Activated CD8-positive, alpha-beta memory T cell treated with anti-CD3 and anti-CD28 coated beads for 36 hours (primary cell): ENCODE measurements at regions not wholly inside any gene's neighbourhood (a gene's known extent, or its start where the extent isn't known, plus 50 kb on each side); places are given as distances from the start of the nearest gene placed in this dataset.
"Not testable (repeated sequence)": the region's sequence is repeated elsewhere in the genome, so short reads cannot be mapped to it uniquely, and the experiment has no call there.

Source experiments
- CTCF ChIA-PET: fragments of 350-600 bp; sonication (Branson Sonifier 250); formaldehyde crosslinking; loops from one replicate; lab custom pipeline; 2021; ENCODE audit warnings: antibody characterized with exemption; lab: Charles Lee
- POLR2A ChIA-PET: fragments of 350-600 bp; sonication (Branson Sonifier 250); formaldehyde crosslinking; loops from one replicate; lab custom pipeline; 2021; ENCODE audit warnings: antibody characterized with exemption; lab: Charles Lee

DNA sequence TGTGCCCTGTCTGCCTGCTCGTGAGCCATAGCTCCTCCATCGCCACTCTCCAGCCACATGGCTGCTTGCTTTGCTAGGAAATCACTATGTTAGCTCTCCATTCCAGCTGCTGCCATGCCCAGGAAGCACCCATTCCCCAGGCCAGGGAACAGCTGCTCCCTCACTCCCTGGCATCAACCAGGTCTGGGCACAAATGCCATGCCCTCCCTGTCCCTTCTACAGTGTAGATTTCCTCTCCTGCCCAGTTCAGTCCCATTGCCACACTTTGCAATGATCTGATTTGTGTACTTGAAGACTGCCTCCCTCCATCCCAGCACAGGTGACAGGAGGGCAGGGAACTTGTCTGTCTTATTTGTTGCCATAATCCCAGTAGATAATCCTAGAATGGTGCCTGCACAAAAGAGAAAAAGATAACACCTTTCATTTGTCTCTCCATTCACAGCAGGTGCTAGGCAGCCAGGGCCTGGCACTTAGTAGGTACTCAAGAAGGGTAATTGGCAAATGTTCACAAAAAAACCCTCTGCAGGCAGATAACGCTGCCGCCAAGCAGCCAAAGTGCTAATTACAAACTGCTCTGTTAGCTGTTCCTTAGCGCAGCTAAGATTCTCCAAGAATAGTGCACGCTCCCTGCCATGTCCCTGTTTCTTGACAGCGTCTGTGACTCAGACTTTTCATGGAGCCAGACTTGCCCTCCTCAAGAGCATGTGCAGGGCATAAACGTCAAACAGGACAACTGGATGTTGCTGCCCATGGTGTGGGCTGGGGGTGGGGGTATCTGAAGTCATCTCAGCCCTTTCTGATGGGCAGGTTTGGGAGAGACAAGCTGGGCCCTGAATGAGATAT, 69.1 kb downstream of the ARL6IP4 start:
- ChIA-PET POLR2A (no interaction called here), CTCF (no interaction called here)

DNA sequence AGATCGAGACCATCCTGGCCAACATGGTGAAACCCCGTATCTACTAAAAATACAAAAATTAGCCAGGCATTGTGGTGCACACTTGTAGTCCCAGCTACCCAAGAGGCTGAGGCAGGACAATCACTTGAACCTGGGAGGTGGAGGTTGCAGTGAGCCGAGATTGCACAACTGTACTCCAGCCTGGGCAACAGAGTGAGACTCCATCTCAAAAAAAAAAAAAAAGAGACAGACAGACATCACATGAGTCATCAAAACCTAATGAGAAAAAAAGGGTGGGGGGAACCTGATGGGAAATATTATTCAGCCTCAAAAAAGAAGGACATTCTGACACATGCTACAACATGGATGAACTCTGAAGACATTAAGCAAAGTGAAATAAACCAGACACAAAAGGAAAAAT, 67.4 kb downstream of the ARL6IP4 start:
- POLR2A ChIA-PET, CTCF ChIA-PET: not testable (repeated sequence)

DNA sequence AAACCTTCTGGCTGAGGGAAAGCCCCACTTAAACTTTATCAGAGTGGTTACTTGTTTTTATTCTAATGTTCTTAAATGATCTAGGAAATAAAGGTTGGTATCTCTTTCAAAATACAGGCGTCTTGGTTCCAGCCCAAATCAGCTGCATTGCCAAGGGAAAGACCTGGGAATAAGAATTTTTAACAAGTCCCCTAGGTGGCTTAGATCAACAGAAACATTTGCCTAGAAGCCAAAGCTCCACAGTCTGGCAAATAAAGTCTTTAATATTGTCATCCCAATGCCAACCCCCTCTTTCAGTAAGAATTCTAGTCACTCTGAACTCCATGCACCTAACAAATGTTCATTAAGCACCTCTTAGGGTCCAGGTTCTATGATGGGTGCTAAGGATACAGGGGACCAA, 66.8 kb downstream of the ARL6IP4 start:
- ChIA-PET CTCF (no interaction called here), POLR2A (no interaction called here)

DNA sequence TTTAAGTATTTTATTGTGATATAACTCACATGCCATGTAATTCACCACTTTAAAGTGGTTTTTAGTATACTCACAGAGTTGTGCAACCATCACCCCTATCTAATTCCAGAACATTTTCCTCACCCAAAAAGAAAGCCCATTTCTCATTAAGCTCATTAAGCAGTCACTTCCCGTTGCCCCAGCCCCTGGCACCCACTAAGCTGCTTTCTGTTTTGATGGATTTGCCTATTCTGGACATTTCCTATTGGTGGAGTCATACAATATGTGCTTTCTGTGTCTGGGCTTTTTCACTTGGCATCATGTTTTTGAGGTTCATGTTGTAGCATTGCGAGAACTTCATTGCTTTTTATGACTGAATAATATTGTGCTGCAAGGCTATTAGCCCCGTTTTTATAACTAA, 66.0 kb downstream of the ARL6IP4 start:
- ChIA-PET POLR2A (no interaction called here), CTCF (no interaction called here)

DNA sequence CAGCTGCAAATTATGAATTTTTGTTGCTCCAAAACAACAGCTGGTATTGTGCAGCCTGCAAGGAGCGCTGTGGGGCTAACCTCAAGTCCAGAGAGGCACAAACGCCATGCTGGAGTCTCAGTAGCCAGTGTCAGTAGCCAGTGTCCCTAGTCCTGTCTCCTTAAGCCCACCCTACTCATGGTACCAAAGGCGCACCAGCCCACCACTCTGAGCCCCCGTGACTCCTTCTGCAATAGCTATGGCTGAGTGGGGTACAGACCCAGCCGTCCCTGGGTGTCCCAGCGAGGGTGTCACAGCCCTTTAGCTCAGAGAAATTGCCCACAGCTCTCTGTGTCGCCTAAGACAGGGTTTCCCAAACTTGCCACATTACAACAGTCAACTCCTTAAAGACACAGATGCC, 65.2 kb downstream of the ARL6IP4 start:
- ChIA-PET POLR2A (no interaction called here), CTCF (interaction anchor here (0.9 to 4.6 kb wide), 2 partner anchors 13 to 31 kb away, joined by 3 to 24 read pairs; no protein-coding TSS in a partner anchor)

DNA sequence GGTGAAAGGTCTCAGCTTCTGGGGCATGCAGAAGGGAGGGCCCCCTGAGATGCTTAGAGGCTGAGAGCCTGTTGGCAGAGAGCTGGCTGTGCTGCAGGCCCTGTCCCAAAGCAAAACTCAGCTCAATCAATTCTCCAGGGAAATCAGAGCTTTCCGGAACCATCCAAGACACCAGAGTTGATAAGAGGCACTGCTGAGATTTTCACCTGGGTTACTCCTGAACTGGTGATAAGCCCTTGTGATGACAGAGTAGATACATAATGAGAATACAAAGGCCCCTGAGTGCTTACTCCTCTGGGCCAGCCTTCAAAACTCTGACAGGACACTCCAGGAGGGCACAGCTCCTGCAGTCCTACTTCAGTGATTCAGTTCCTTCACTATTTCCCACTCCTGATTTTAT, 63.9 kb downstream of the ARL6IP4 start:
- POLR2A ChIA-PET, result interaction anchor here (0.6 to 1.5 kb wide), 5 partner anchors 19 to 188 kb away, joined by 4 to 9 read pairs (median 6); partner anchors contain the start of gene MPHOSPH9
- CTCF ChIA-PET, result interaction anchor here (0.9 to 4.6 kb wide), 5 partner anchors 19 to 240 kb away, joined by 3 to 24 read pairs (median 8); partner anchors contain the start of gene PITPNM2

DNA sequence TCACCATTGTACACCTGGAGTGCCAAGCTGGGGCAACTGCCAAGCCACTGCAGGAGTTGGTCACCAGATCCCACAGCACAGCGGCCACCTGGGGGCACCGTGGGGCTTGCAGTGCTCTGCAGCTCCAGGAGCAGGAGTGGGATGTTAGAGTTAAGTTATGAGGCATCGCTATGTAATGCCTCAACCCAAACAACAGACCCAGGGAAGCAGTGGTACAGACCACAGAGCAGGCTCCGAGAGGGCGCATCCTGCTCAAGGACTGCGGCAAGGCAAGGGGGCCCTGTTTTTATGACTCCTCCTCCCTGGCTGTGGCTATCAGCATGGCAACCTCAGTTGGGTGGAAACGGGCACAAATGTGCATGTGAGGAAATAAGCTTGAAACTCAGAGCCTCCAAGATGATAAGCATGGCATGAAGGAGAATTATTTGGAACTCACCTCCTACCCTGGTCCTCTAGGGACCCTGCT, 63.1 kb downstream of the ARL6IP4 start:
- POLR2A ChIA-PET, result interaction anchor here (0.9 to 1.5 kb wide), 5 partner anchors 32 to 190 kb away, joined by 3 to 9 read pairs (median 6); partner anchors contain the start of genes MPHOSPH9 and MTRFR

DNA sequence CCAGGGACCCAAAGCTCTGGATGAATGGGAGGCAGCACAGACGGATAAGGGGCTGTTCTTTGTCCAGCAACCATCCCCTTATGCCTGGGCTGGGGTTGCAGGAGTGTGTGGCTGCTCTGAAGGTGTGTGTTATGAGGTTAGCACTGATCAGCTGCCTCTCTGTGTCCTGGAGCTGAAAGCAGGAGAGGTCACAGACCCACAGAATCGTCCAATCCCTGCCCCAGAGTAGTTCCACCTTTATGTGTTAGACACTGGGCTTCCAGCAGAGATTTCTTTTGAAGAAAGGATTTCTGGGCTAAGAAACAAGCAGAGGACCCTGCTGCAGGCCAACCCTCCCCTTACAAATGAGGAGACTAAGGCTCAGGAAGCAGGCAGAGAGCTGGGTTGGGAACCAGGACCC, 62.4 kb downstream of the ARL6IP4 start:
- ChIA-PET CTCF (interaction anchor here (0.8 to 4.6 kb wide), 7 partner anchors 18 to 199 kb away, joined by 3 to 24 read pairs (median 5); no protein-coding TSS in a partner anchor), POLR2A (interaction anchor here (1.0 to 1.2 kb wide), 2 partner anchors 34 to 191 kb away, joined by 3 read pairs; partner anchors contain the start of gene MTRFR)

More for the DNA sequence above, 63.1 kb downstream of the ARL6IP4 start:
- CTCF ChIA-PET, result interaction anchor here (0.7 to 4.6 kb wide), 10 partner anchors 18 to 250 kb away, joined by 3 to 24 read pairs (median 4); partner anchors contain the start of gene PITPNM2

DNA sequence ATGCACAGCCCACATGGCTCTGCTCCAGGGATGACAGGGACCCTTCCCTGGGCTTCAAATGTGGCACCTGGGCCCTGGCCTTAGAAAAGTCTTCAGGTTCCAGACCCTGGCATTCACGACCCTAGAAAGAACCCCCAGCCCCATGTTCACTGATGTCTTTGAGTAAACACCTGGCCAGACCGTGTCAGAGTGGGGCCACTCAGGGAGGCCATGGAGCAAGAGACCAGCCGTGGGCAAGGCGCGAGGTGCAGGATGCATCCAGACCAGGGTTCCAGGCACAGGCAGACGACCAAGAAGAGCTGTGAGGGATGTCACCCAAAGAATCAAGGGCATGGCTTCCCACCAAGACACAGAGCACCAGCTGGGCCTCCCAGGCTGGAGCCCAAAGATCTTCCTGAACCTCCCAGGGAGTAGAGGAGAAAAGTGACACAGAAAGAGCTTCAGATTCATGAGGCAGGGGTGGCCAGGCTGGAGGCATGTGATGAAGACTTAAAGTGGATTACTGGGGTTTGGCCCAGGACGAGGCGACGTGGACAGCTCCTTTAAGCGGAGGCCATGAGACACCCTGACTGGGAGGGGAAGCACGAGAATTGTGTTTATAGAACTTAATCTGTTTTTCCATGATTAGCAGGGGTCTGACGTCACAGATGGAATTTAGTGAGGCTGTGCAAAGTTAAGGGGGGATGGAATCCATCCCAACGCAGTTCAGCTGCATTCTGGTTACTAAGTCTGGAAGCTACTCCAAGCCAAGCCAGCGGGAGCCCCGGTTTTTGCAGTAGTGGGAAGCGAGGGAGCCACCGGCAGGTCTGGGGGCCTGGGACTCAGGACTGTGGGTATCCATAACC, 61.6 kb downstream of the ARL6IP4 start:
- CTCF ChIA-PET, result interaction anchor here (0.9 to 4.6 kb wide), 3 partner anchors 26 to 196 kb away, joined by 3 to 24 read pairs (median 8); no protein-coding TSS in a partner anchor

DNA sequence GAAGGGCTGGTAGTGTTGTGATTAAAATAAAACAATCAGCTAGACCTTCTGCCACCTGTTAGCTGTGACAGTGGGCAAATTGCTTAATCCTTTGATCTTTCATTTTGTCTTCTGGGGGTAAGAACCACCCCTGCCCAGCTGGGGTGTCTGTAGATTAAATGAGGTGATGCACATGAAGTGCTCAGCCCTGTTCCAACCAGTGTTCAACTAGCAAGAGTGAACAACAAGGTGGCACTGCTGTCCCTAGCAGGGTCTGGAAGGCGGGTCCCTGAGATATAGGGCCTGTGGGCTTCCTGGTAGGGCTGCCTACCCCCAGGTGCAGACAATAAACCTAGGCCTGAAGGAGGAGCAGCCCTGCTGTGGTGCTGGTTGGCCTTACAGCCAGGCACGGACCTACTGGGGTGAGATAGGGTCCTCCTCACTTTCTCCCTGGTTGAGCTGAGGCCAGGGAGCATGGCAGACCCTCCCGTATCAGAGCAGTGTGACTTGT, 60.6 kb downstream of the ARL6IP4 start:
- ChIA-PET CTCF (interaction anchor here (1.7 to 4.6 kb wide), 2 partner anchors 35 to 197 kb away, joined by 5 to 24 read pairs; no protein-coding TSS in a partner anchor), POLR2A (no interaction called here)

More for the DNA sequence above, 61.6 kb downstream of the ARL6IP4 start:
- POLR2A ChIA-PET, result interaction anchor here (0.6 to 1.2 kb wide), 2 partner anchors 9 to 35 kb away, joined by 3 read pairs; no protein-coding TSS in a partner anchor

DNA sequence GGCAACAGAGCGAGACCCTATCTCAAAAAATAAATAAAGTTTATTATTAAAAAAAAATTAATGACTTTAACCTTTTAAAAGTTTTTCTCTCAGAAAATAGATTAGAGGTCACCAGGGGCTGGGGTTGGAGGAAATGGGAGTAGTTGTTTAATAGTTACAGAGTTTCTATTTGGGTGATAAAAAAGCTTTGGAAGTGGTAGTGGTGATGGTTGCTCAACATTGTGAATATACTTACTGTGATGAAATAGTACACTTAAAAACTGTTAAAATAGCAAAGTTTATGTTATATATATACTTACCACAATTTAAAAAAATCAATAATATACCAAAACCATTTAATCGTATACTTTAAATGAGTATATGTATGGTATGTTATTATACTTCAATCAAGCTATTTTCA, 59.6 kb downstream of the ARL6IP4 start:
- CTCF ChIA-PET, result interaction anchor here (0.6 to 1.7 kb wide), 2 partner anchors 14 to 198 kb away, joined by 4 to 5 read pairs; no protein-coding TSS in a partner anchor
- POLR2A ChIA-PET, result no interaction called here

DNA sequence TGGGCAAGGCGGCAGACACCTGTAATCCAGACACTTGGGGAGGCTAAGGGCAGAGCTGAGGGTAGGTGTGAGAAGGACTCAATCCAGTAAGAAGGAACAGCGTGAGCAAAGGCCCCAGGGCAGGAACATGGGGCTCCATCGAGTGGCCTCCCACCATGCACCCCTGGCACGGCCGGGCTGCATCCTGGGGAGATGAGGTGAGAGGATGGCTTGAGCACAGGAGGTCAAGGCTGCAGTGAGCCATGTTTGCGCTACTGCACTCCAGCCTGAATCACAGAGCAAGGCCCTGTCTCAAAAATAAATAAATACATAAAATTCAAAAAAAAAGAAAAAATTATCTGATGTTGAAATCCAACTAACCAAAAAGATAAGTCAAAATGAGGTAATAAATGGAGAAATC, 58.5 kb downstream of the ARL6IP4 start:
- ChIA-PET POLR2A (no interaction called here), CTCF (no interaction called here)

DNA sequence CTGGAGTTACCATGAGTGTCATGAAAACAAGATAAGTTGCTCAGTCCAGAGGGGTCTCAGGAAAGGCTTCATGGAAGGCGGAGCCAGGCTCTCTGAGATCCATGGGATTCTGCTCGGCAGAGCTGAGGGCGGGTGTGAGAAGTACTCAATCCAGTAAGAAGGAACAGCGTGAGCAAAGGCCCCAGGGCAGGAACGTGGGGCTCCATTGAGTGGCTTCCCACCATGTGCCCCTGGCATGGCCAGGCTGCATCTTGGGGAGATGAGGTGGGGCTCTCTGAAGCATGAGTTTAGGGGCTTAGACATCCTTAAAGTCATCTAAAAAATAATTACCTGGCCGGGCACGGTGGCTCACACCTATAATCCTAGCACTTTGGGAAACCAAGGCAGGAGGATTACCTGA, 58.0 kb downstream of the ARL6IP4 start:
- POLR2A ChIA-PET, result no interaction called here
- CTCF ChIA-PET, result no interaction called here

DNA sequence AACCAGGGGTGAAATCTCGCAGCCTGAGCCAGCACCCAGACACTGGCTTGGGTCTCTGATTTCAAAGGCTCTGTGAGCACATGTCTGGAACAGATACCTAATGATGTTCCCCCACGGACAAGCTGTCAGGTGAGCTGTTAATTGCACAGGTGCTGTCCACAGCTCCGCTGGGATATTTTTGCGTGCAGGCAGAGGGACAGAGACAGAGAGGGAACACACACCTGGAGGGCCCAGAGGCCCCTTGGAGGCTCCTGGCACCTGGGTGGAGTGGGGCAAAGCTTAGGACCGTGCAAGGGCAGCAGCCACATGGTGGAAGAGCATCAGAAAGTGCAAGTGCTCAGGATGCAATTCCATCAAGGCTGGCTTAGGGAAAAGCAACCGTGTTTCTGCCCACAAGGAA, 57.3 kb downstream of the ARL6IP4 start:
- CTCF ChIA-PET, result no interaction called here
- POLR2A ChIA-PET, result no interaction called here

DNA sequence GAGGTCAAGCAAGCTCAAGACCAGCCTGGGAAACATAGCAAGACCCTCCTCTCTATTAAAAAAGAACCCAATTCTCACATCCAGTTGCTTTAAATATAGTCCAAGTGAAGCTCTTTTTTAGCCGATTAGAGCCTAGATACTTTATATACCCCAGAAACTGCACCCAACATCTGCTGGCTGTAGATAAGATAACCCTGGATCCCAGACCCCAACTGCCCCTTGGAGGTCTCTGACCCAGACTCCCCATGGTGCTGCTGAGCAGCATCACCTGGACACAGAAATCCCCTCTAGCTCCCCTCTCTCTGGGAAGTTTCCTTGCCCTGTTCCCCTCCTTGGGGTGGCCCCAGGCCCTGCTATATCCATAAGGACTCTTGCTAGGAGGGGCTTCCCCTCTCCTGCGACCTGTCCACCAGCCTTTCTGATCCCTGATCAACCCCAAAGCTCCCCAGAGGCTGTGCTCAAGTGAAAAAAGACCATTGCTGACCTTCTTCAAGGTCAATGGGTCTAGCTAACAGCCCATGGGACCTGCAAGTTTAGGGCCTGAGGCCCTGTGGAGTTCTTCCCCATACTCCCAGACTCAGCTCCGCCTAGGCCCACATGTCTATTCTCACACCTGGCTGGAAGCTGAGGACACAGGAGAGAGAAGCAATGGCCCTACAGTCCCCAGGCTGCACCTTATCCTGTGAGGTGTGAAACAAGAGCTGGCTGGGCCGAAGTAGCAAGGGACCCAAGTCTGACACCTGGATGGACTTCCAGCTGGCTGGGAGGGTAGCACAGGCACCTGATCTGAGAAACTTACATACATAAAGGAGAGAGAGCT, 56.2 kb downstream of the ARL6IP4 start:
- CTCF ChIA-PET, result interaction anchor here (1.4 kb wide), 1 partner anchor 11 kb away, joined by 4 read pairs; no protein-coding TSS in a partner anchor
- POLR2A ChIA-PET, result no interaction called here

DNA sequence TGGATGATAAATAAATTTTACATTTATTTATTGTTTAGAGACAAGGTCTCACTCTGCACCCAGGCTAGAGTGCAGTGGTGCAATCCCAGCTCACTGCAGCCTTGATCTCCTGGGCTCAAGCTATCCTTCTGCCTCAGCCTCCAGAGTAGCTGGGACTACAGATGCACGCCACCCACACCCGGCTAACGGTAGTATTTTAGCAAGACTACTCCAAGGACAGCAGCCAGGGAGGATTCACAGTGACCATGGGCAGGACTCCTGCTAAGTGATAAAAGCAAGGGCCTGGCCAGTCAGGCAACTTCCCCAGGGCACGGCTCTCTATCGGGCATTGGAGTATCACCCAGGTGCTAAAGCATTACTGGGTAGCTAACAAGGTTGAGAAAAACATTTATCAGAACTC, 55.4 kb downstream of the ARL6IP4 start:
- POLR2A ChIA-PET, result no interaction called here
- CTCF ChIA-PET, result interaction anchor here (1.4 kb wide), 1 partner anchor 10 kb away, joined by 4 read pairs; no protein-coding TSS in a partner anchor

DNA sequence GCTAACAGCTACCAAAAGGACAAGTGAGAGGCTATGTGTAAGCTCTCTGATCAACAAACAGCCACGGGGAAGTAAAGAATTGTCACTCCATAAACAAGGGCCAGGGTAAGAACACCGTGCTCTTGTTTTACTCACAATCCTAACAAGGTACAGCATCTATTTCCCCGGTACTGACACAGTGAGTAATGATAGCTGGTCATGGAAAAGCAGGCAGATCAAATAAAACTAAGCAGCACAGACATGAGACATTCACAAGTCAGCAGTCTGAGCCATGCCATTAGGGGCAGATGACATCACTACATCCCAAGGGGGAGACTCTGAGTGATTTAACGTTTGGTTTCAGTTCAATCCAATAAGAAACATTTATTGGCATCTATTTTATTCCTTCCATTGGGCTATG, 54.4 kb downstream of the ARL6IP4 start:
- ChIA-PET POLR2A (no interaction called here), CTCF (no interaction called here)

DNA sequence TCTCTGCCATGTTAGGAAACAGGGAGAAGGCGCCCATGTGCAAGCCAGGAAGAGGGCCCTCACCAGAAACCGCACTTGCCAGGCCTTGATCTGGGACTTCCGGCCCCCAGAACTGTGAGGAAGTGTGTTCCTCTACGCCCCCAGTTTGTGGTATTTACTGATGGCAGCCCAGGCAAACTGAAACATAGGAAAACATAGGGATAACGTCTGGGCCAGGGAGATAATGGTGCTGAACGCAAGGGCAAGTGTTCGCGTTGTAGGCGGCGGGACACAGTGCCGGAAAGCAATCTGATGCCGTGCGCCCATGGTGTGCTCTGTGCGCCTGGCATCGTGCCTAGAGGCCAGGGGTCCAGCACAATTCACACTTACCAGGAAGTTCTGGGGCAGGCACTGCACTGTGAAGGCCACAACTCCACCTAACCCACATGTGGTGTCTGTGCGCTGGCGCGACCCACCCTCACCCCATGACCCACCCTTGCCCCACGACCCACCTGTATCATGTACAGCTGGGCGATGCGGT, 53.6 kb downstream of the ARL6IP4 start:
- ChIA-PET CTCF (no interaction called here), POLR2A (no interaction called here)
